H9 (cell line): ENCODE measurements at regions not wholly inside any gene's neighbourhood (a gene's known extent, or its start where the extent isn't known, plus 50 kb on each side); places are given as distances from the start of the nearest gene placed in this dataset.

Experiments
- DNase-seq: peaks from one replicate; pipeline ENCODE4 v3.0.0-alpha.2; 2017
- H2AFZ ChIP-seq: one replicate; pipeline ENCODE4 v1.6.1; 2013; ENCODE audit warnings: mild to moderate bottlenecking, low read length, control low read depth, moderate library complexity
- H2AK5ac ChIP-seq: 2 replicates; pipeline ENCODE4 v1.6.1; 2013; ENCODE audit warnings: low read length, control low read depth, mixed read lengths; ENCODE audit not compliant: insufficient read length
- H2BK120ac ChIP-seq: one replicate; pipeline ENCODE4 v1.6.1; 2013; ENCODE audit warnings: low read depth, mild to moderate bottlenecking, low read length, control low read depth, inconsistent platforms; ENCODE audit not compliant: poor library complexity, severe bottlenecking
- H2BK12ac ChIP-seq: 2 replicates; pipeline ENCODE4 v1.6.1; 2013; ENCODE audit warnings: low read length, control low read depth, mixed read lengths, low read depth; ENCODE audit not compliant: insufficient read length
- H2BK15ac ChIP-seq: 2 replicates; pipeline ENCODE4 v1.6.1; 2013; ENCODE audit warnings: low read depth, low read length, control low read depth
- H2BK20ac ChIP-seq: one replicate; pipeline ENCODE4 v1.6.1; 2013; ENCODE audit warnings: low read depth, mild to moderate bottlenecking, low read length, control low read depth, inconsistent platforms; ENCODE audit not compliant: poor library complexity, severe bottlenecking
- H2BK5ac ChIP-seq: 2 replicates; pipeline ENCODE4 v1.6.1; 2013; ENCODE audit warnings: low read length, control low read depth, mixed read lengths; ENCODE audit not compliant: insufficient read length
- H3K14ac ChIP-seq: 2 replicates; pipeline ENCODE4 v1.6.1; 2013; ENCODE audit warnings: low read length, control low read depth; ENCODE audit not compliant: insufficient read depth
- H3K18ac ChIP-seq: 2 replicates; pipeline ENCODE4 v1.6.1; 2013; ENCODE audit warnings: low read depth, mild to moderate bottlenecking, mixed read lengths, low read length, control low read depth; ENCODE audit not compliant: insufficient read length
- H3K23ac ChIP-seq: 2 replicates; pipeline ENCODE4 v1.6.1; 2013; ENCODE audit warnings: low read length, control low read depth, mixed read lengths, low read depth; ENCODE audit not compliant: insufficient read length
- H3K23me2 ChIP-seq: 2 replicates; pipeline ENCODE4 v1.6.1; 2013; ENCODE audit warnings: low read depth, mild to moderate bottlenecking, mixed read lengths, low read length, control low read depth; ENCODE audit not compliant: insufficient read length, poor library complexity, severe bottlenecking
- H3K27ac ChIP-seq: 2 replicates; pipeline ENCODE4 v1.5.1; 2013; ENCODE audit warnings: low read length, control low read depth, mixed read lengths, low read depth; ENCODE audit not compliant: insufficient read length
- H3K27me3 ChIP-seq: 2 replicates; pipeline ENCODE4 v1.6.1; 2013; ENCODE audit warnings: low read length, control low read depth, inconsistent platforms; ENCODE audit not compliant: insufficient read depth
- H3K4ac ChIP-seq: 2 replicates; pipeline ENCODE4 v1.6.1; 2013; ENCODE audit warnings: low read depth, mild to moderate bottlenecking, control low read depth, inconsistent platforms, low read length, moderate library complexity
- H3K4me1 ChIP-seq: 2 replicates; pipeline ENCODE4 v1.6.1; 2013; ENCODE audit warnings: low read length, control low read depth, inconsistent platforms; ENCODE audit not compliant: insufficient read depth
- H3K4me2 ChIP-seq: 2 replicates; pipeline ENCODE4 v1.6.1; 2013; ENCODE audit warnings: low read length, control low read depth, mixed read lengths; ENCODE audit not compliant: insufficient read length, insufficient read depth
- H3K56ac ChIP-seq: 2 replicates; pipeline ENCODE4 v1.6.1; 2013; ENCODE audit warnings: low read depth, mild to moderate bottlenecking, mixed read lengths, low read length, control low read depth; ENCODE audit not compliant: insufficient read length
- H3K79me1 ChIP-seq: 2 replicates; pipeline ENCODE4 v1.6.1; 2013; ENCODE audit warnings: low read depth, mild to moderate bottlenecking, moderate library complexity, low read length, control low read depth, inconsistent platforms; ENCODE audit not compliant: insufficient read depth, poor library complexity, severe bottlenecking
- H3K79me2 ChIP-seq: 2 replicates; pipeline ENCODE4 v1.6.1; 2013; ENCODE audit warnings: low read length, control low read depth, inconsistent platforms; ENCODE audit not compliant: insufficient read depth
- H3K9ac ChIP-seq: 2 replicates; pipeline ENCODE4 v1.6.1; 2013; ENCODE audit warnings: low read length, control low read depth, mixed read lengths; ENCODE audit not compliant: insufficient read length; ENCODE audit errors: extremely low read depth
- H3K9me3 ChIP-seq: one replicate; pipeline ENCODE4 v1.6.1; 2013; ENCODE audit warnings: low read depth, low read length, inconsistent platforms; ENCODE audit not compliant: control insufficient read depth
- H3T11ph ChIP-seq: one replicate; pipeline ENCODE4 v1.6.1; 2013; ENCODE audit warnings: mild to moderate bottlenecking, low read length, control low read depth, inconsistent platforms
- H4K20me1 ChIP-seq: one replicate; pipeline ENCODE4 v1.6.1; 2013; ENCODE audit not compliant: control insufficient read depth, insufficient read length, insufficient read depth
- H4K5ac ChIP-seq: 2 replicates; pipeline ENCODE4 v1.6.1; 2013; ENCODE audit warnings: low read depth, mild to moderate bottlenecking, mixed read lengths, low read length, control low read depth; ENCODE audit not compliant: insufficient read length
- H4K8ac ChIP-seq: replicated peaks from 2 replicates; pipeline ENCODE4 v1.6.1; 2013; ENCODE audit warnings: low read length, control low read depth, mixed read lengths, low read depth; ENCODE audit not compliant: insufficient read length
- H4K91ac ChIP-seq: 2 replicates; pipeline ENCODE4 v1.6.1; 2013; ENCODE audit warnings: low read depth, mild to moderate bottlenecking, moderate library complexity, mixed read lengths, low read length, control low read depth; ENCODE audit not compliant: insufficient read length
- H3K27ac Mint-ChIP-seq, 3 experiments: 2 replicates in 2 of 3; 3 replicates in 1 of 3; pipeline ENCODE4 v1.8.0; 2020 to 2021; ENCODE audit warnings: mixed read lengths in 3 of 3, mild to moderate bottlenecking in 1 of 3, moderate library complexity in 1 of 3
- H3K27me3 Mint-ChIP-seq: 2 replicates; pipeline ENCODE4 v1.8.0; 2021; ENCODE audit warnings: low read depth, mild to moderate bottlenecking, moderate library complexity, mixed read lengths
- H3K36me3 Mint-ChIP-seq, 3 experiments: 2 replicates in 2 of 3; 3 replicates in 1 of 3; pipeline ENCODE4 v1.8.0; 2020 to 2021; ENCODE audit warnings: low read depth in 3 of 3, mixed read lengths in 3 of 3; ENCODE audit not compliant: insufficient read depth in 1 of 3
- H3K4me1 Mint-ChIP-seq, 2 experiments: 2 replicates each; pipeline ENCODE4 v1.8.0; 2020; ENCODE audit warnings: mixed read lengths in 2 of 2
- H3K4me3 Mint-ChIP-seq, 2 experiments: 2 replicates in 1 of 2; 3 replicates in 1 of 2; pipeline ENCODE4 v1.8.0; 2020 to 2021; ENCODE audit warnings: mild to moderate bottlenecking in 2 of 2, mixed read lengths in 2 of 2, moderate library complexity in 1 of 2
- H3K9me3 Mint-ChIP-seq, 2 experiments: 2 replicates in 1 of 2; 3 replicates in 1 of 2; pipeline ENCODE4 v1.8.0; 2020; ENCODE audit warnings: mild to moderate bottlenecking in 2 of 2, mixed read lengths in 2 of 2, moderate library complexity in 1 of 2
- WGBS: extraction: QIAGEN DNeasy Blood & Tissue Kit; methylation state at CpG from one replicate; pipeline ENCODE4 v1.1.7; 2013; ENCODE audit warnings: missing lambda C conversion rate, low lambda C conversion rate, mixed read lengths; ENCODE audit not compliant: insufficient read length; ENCODE audit errors: extremely low coverage; 5-methylcytosine and 5-hydroxymethylcytosine counted together
- TF ChIP-seq, protein P1 (sequence below): fragments of 200-600 bp; sonication (generic); conservative IDR thresholded peaks from 3 replicates; pipeline ENCODE4 v1.8.0; 2021; ENCODE audit warnings: antibody characterized with exemption, mild to moderate bottlenecking

DNA sequence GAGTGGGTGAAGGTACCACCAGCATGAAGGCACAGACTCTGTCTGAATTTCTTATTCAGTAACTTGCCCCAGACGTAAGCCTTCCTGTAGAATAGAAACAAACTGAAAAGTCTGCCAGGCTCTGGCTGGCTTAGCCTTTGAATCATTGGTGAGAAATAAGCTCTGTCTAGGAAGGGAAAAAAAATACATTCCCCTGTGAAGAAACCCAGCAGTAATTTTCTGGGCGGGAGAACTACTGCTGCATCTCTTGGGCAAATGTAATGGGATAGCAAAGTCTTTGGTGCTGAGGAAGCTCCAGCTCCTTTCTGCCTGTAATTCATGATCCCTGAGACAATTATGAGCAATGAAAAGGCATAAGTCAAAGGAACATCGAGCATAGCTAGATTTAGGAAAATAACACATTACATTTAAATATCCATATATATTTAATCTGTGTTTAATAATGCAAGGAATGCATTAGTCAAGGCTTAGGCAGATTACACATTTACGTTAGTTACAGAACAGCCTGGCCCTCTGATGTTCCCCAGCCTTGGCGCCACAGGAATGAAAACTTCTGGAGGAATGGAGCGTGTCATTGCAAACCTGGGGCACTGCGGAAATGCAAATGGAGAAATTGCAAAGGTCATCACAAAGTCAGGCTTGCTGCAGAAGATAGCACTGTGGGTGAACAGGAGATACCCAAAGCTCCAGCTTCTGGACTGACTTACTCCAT lies 216.3 kb upstream of the CAMK1G start:
- no peaks in the 10 kb centered on the region for H3K23me2 ChIP-seq
- no peak overlapping the region for H2AK5ac ChIP-seq
- TF ChIP-seq, protein P1, sequence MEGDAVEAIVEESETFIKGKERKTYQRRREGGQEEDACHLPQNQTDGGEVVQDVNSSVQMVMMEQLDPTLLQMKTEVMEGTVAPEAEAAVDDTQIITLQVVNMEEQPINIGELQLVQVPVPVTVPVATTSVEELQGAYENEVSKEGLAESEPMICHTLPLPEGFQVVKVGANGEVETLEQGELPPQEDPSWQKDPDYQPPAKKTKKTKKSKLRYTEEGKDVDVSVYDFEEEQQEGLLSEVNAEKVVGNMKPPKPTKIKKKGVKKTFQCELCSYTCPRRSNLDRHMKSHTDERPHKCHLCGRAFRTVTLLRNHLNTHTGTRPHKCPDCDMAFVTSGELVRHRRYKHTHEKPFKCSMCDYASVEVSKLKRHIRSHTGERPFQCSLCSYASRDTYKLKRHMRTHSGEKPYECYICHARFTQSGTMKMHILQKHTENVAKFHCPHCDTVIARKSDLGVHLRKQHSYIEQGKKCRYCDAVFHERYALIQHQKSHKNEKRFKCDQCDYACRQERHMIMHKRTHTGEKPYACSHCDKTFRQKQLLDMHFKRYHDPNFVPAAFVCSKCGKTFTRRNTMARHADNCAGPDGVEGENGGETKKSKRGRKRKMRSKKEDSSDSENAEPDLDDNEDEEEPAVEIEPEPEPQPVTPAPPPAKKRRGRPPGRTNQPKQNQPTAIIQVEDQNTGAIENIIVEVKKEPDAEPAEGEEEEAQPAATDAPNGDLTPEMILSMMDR: no peak
- Mint-ChIP-seq H3K36me3 (peaks cover 0 to 6% (median 2%) of the 10 kb centered on the region in 3 experiments; a peak in 1 of 7 replicates), H3K27ac (no peak overlapping the region), H3K4me1 (peaks cover 13 to 27% of the 10 kb centered on the region in 2 experiments), H3K4me3 (no peak overlapping the region), H3K27me3 (no peaks in the 10 kb centered on the region; the same call in 1 of the 2 replicates), H3K9me3 (no peaks in the 10 kb centered on the region; a peak in 2 of 5 replicates)
- no peaks in the 10 kb centered on the region for H3K9me3 ChIP-seq
- no peak overlapping the region for H2AFZ ChIP-seq
- H2BK15ac ChIP-seq: no peak overlapping the region
- H2BK20ac ChIP-seq: no peak overlapping the region
- no peak overlapping the region for H3K18ac ChIP-seq
- H3K27ac ChIP-seq: no peak overlapping the region
- H4K5ac ChIP-seq: no peak overlapping the region
- H3K9ac ChIP-seq: no peak overlapping the region
- H3K4ac ChIP-seq: no peak overlapping the region
- no CpG with 5 or more reads among the region's 7 CpGs for WGBS
- H3K79me1 ChIP-seq: no peaks in the 10 kb centered on the region
- no peak overlapping the region for H4K91ac ChIP-seq
- H2BK120ac ChIP-seq: no peak overlapping the region
- no peak for DNase-seq
- H4K8ac ChIP-seq: no peak overlapping the region
- no peak overlapping the region for H3K56ac ChIP-seq
- no peak overlapping the region for H2BK5ac ChIP-seq
- H3K79me2 ChIP-seq: no peaks in the 10 kb centered on the region
- no peaks in the 10 kb centered on the region for H3K27me3 ChIP-seq
- H4K20me1 ChIP-seq: no peaks in the 10 kb centered on the region
- no peak overlapping the region for H3T11ph ChIP-seq
- H3K23ac ChIP-seq: no peak overlapping the region
- H3K4me2 ChIP-seq: no peak overlapping the region
- H3K14ac ChIP-seq: no peak overlapping the region
- peaks cover 10% of the 10 kb centered on the region for H3K4me1 ChIP-seq
- H2BK12ac ChIP-seq: no peak overlapping the region
